Suprapubic skin (tissue), 4 donors: ENCODE measurements at regions not wholly inside any gene's neighbourhood (a gene's known extent, or its start where the extent isn't known, plus 50 kb on each side); places are given as distances from the start of the nearest gene placed in this dataset.

Experiments used
- CTCF ChIP-seq, 2 donors: fragments of 200-600 bp in 1 of 2; fragments of 450-650 bp in 1 of 2; sonication (generic) in 1 of 2; IDR thresholded peaks; one replicate each; pipeline ENCODE4 v1.5.1; 2016 to 2019; ENCODE audit warnings: antibody characterized with exemption in 2 of 2, mild to moderate bottlenecking in 1 of 2, moderate library complexity in 1 of 2
- EP300 ChIP-seq: sonication (generic); formaldehyde crosslinking; IDR thresholded peaks from one replicate; pipeline ENCODE4 v1.6.1; 2017; ENCODE audit warnings: antibody characterized with exemption
- POLR2A ChIP-seq, 2 donors: fragments of 450-650 bp; IDR thresholded peaks; one replicate each; pipeline ENCODE4 v1.6.1; 2017; ENCODE audit warnings: antibody characterized with exemption in 2 of 2, mild to moderate bottlenecking in 2 of 2, moderate library complexity in 2 of 2
- POLR2AphosphoS5 ChIP-seq, 3 donors: sonication (generic); formaldehyde crosslinking; IDR thresholded peaks; one replicate each; pipeline ENCODE4 v1.6.1; 2017; ENCODE audit warnings: antibody characterized with exemption in 3 of 3

GRCh38 chr2:42918041-42918440 lies 125.7 kb upstream of the HAAO start:
- TF ChIP-seq POLR2A (IDR thresholded peaks at IDR 0.05) (no peak), CTCF (IDR thresholded peaks at IDR 0.05) (no peak), POLR2AphosphoS5 (IDR thresholded peaks at IDR 0.05) (no peak), EP300 (no peak)
